SK-N-MC (cell line): ENCODE measurements at regions not wholly inside any gene's neighbourhood (a gene's known extent, or its start where the extent isn't known, plus 50 kb on each side); places are given as distances from the start of the nearest gene placed in this dataset.

ENCODE experiments used
- DNase-seq: peaks from one replicate; pipeline ENCODE4 v3.0.0-alpha.2; 2011; ENCODE audit warnings: low read depth, low spot score
- H3K27ac ChIP-seq: fragments of 200-600 bp; sonication (generic); 2 replicates; pipeline ENCODE4 v1.5.1; 2016; ENCODE audit warnings: mixed run types
- H3K36me3 ChIP-seq: fragments of 200-600 bp; sonication (generic); 2 replicates; pipeline ENCODE4 v1.6.1; 2017; ENCODE audit warnings: antibody characterized with exemption, low read length, mixed read lengths; ENCODE audit not compliant: insufficient read depth
- H3K4me3 ChIP-seq: fragments of 200-600 bp; sonication (generic); 2 replicates; pipeline ENCODE4 v1.5.1; 2016
- H3K9ac ChIP-seq: fragments of 200-600 bp; sonication (generic); 2 replicates; pipeline ENCODE4 v1.8.0; 2017; ENCODE audit warnings: mixed run types, mixed read lengths; ENCODE audit not compliant: insufficient read length
- H3K9me3 ChIP-seq: fragments of 200-600 bp; sonication (generic); 2 replicates; pipeline ENCODE4 v1.6.1; 2017; ENCODE audit warnings: low read depth, mild to moderate bottlenecking, antibody characterized with exemption, low read length, moderate library complexity, mixed read lengths
- EZH2 ChIP-seq: fragments of 200-600 bp; sonication (generic); IDR thresholded peaks from one replicate; pipeline ENCODE4 v1.6.1; 2017; ENCODE audit warnings: antibody characterized with exemption
- FOXP2 ChIP-seq: optimal IDR thresholded peaks from 2 replicates; pipeline ENCODE3; 2011; ENCODE audit warnings: mild to moderate bottlenecking, moderate library complexity; ENCODE audit not compliant: insufficient read depth; ENCODE audit errors: extremely low read length, control extremely low read depth
- POLR2AphosphoS5 ChIP-seq: IDR thresholded peaks from 2 replicates; pipeline ENCODE4 v1.6.1; 2012; ENCODE audit warnings: mild to moderate bottlenecking, low read depth, low read length, borderline replicate concordance

DNA sequence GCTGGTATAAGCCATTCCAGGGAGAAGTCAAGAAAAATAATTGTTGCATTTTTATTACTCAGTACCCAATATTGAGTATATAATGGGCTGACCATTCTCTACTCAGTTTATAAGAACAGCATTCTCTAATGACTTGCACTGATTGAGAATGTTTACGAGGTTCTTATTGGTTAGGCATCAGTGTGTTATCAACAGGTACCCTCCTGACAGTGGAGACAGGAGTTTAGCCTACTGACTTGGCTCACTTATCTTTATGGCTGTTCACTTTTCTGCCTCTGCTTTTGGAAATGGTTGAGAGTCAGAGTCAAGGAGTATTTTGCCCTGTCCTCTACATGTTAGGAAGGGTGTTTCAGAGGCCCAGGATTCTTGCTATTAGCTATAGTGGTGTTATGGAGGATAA is 228.0 kb upstream of the RGS6 start:
- TF ChIP-seq POLR2AphosphoS5 (no peak), FOXP2 (no peak), EZH2 (no peak)
- no peak for DNase-seq
- no peak overlapping the region for H3K27ac ChIP-seq
- H3K4me3 ChIP-seq, result no peak overlapping the region
- peaks cover 79% of the 10 kb centered on the region for H3K36me3 ChIP-seq
- no peaks in the 10 kb centered on the region for H3K9me3 ChIP-seq
- no peak overlapping the region for H3K9ac ChIP-seq

DNA sequence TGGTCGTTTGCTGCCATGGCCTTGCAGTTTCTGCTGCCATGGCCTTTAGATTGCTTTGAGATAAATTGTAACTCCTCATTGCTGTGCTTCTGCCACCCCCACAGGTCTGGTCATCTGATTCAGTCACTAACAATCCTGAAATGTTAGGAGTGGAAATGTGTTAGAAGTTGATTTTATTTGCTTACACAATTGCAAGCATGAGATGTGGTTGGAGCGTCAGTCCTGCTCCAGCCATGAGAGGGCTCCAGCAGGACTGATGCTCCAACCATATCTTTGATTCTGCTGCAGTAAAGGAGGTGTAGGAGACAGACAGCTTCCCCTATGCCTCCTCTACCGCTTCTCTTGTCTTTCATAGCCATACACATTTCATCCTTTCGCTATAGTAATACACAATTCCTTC is 226.8 kb upstream of the RGS6 start:
- DNase-seq, result no peak
- H3K27ac ChIP-seq, result no peak overlapping the region
- peaks cover 83% of the 10 kb centered on the region for H3K36me3 ChIP-seq
- H3K9ac ChIP-seq, result no peak overlapping the region
- H3K9me3 ChIP-seq, result no peaks in the 10 kb centered on the region
- H3K4me3 ChIP-seq, result no peak overlapping the region
- TF ChIP-seq FOXP2 (no peak), POLR2AphosphoS5 (no peak), EZH2 (no peak)

DNA sequence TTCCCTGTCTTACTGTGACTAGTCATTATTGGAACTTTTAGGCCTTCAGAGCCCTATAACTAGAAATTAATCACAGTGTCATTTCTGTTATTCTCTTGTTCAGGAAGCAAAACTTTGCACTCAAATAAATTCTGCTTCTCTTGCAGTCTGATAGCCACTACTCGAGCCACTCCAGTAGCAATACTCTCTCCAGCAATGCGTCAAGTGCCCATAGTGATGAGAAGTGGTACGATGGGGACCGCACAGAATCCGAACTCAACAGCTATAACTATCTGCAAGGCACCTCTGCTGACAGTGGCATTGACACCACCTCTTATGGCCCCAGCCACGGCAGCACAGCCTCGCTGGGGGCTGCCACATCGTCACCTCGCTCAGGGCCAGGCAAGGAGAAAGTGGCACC is 223.2 kb upstream of the RGS6 start:
- no peak overlapping the region for H3K9ac ChIP-seq
- no peak for TF ChIP-seq EZH2
- no peak for TF ChIP-seq POLR2AphosphoS5
- no peak for TF ChIP-seq FOXP2
- no peak overlapping the region for H3K27ac ChIP-seq
- no peak overlapping the region for H3K4me3 ChIP-seq
- H3K36me3 ChIP-seq, result peaks cover 57% of the 10 kb centered on the region
- no peak for DNase-seq
- no peaks in the 10 kb centered on the region for H3K9me3 ChIP-seq

DNA sequence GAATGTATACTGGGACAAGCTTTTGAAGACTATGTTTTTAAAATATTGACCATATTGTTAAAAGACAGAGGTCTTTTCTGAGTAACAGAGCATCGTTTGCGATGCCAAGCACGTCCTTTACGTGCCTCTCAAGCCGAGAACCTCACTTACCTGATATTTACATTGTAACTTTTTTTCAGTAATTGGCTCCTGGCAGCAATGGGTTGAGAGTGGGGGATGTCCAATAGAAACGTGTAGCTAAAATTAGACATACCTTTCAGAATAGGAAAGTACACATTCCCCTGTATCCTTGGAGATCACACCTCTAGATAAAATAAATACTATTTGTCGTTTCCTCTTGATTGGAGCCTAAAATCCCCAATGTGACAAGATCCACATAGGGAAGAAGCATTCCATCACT is 222.2 kb upstream of the RGS6 start:
- H3K36me3 ChIP-seq, result peaks cover 48% of the 10 kb centered on the region
- no peak for TF ChIP-seq EZH2
- no peak for TF ChIP-seq POLR2AphosphoS5
- no peak for TF ChIP-seq FOXP2
- DNase-seq, result no peak
- H3K9ac ChIP-seq, result no peak overlapping the region
- H3K27ac ChIP-seq, result peak overlapping the region; percentile 96; the same call in 1 of the 2 replicates
- no peak overlapping the region for H3K4me3 ChIP-seq
- no peaks in the 10 kb centered on the region for H3K9me3 ChIP-seq

DNA sequence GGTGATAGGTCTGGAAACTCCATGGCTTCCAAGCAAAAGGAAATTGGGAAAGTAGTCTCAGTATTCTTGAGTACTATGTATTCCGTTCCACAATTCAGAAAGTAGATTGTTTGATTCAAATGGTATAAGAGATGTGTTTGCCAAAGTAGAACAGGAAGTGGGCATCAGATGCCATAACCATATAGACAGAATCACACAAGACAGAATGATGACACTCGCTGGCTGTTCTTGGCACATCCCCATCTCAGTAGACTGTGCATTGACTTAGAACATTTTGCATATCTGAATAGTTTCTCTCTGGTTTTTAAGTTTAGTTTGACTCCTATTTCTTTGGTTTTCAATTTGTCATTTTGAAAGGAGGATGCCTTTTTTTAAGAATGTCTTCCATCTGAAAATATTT is 221.1 kb upstream of the RGS6 start:
- no peak for DNase-seq
- Histone ChIP-seq H3K4me3 (peak overlapping the region; percentile 45), H3K9me3 (no peaks in the 10 kb centered on the region), H3K27ac (peak overlapping the region; percentile 96), H3K36me3 (peaks cover 37% of the 10 kb centered on the region), H3K9ac (no peak overlapping the region)
- TF ChIP-seq EZH2 (no peak), FOXP2 (no peak), POLR2AphosphoS5 (no peak)

DNA sequence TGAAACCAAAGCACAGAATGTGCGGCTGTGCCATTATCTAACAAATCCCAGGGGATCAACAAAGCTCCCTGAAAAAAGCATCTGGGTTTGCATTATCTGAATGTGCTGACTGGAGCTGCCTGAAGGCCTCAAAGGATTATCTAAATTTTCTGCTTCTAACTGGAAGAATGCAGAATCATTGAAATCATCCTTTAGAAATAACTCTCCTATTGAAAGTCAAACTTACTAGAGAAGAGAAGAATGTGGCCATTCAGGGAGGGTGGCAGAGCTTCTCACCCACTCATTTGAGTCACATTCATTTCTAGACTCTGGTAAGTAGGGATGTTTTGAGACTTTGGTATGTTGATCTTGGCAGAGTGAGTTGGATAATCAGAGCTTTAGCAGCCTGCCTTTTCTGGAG is 220.6 kb upstream of the RGS6 start:
- Histone ChIP-seq H3K9me3 (no peaks in the 10 kb centered on the region), H3K27ac (peak overlapping the region; percentile 96), H3K9ac (peak overlapping the region; percentile 43), H3K4me3 (peak overlapping the region; percentile 45), H3K36me3 (peaks cover 34% of the 10 kb centered on the region)
- peak; percentile 90 for DNase-seq
- TF ChIP-seq POLR2AphosphoS5 (peak; percentile 60; the same call in 1 of the 2 replicates), EZH2 (no peak), FOXP2 (peak; percentile 13)

DNA sequence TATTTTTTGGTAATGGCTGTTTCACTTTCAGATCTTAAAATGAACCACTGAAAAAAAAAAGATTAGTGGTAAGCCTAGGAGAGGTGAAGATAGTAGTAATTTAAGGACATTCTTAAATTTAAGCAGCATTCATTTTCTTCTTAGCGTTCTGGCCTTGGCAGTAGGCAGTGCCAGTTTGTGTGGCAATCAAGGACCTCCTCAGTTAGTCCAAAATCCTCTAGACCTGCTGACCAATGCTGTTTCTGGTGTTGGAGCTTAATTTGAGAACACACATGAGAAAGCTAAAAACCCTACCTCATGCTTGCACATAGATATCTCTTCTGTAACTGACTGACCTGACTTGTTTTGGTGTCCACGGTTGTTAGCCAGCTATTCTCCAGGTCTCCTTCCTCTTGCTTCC is 219.8 kb upstream of the RGS6 start:
- Histone ChIP-seq H3K36me3 (peaks cover 29% of the 10 kb centered on the region), H3K27ac (peak overlapping the region; percentile 96), H3K9ac (peak overlapping the region; percentile 43), H3K9me3 (no peaks in the 10 kb centered on the region), H3K4me3 (peak overlapping the region; percentile 45)
- DNase-seq, result no peak
- no peak for TF ChIP-seq FOXP2
- no peak for TF ChIP-seq POLR2AphosphoS5
- TF ChIP-seq EZH2, result no peak

DNA sequence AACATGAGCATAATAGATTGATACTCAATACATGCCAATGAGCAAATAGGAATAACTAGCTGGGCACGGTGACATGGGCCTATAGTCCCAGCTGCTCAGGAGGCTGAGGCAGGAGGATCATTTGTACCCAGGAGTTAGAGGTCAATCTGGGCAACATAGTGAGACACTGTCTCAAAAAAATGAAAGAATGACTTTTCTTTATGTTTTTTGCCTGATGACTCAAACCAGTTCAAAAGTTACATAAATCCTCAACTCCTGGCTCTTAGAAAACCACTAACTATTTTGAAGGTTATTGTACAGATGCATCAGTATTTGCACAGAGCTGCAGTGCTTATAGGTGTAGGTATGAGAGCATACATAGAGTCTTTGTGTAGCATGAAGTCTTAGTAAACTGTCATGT is 219.2 kb upstream of the RGS6 start:
- H3K4me3 ChIP-seq, result no peak overlapping the region
- H3K9ac ChIP-seq, result no peak overlapping the region
- H3K9me3 ChIP-seq, result no peaks in the 10 kb centered on the region
- no peak for DNase-seq
- H3K36me3 ChIP-seq, result peaks cover 27% of the 10 kb centered on the region
- no peak for TF ChIP-seq FOXP2
- no peak for TF ChIP-seq EZH2
- no peak overlapping the region for H3K27ac ChIP-seq

DNA sequence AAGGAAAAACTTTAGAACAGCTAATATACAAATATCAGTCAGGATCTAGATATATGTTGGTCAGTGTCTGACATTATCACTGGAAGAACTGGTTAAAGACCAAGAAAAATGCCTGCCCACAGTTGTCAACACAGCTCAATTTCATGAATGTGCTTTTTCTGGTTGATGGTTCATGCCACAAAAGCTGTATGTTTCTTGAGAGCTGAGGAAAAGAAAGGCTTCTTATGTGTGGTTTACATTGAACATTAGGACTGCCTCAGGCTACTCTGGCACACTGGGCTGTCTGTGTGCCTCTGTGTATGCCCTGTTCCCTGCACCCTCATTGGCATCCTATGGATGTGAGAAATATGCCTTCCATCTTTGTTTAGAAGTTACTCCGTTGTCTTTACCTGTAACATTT is 218.8 kb upstream of the RGS6 start:
- DNase-seq, result no peak
- H3K27ac ChIP-seq, result no peak overlapping the region
- peaks cover 29% of the 10 kb centered on the region for H3K36me3 ChIP-seq
- no peaks in the 10 kb centered on the region for H3K9me3 ChIP-seq
- no peak for TF ChIP-seq FOXP2
- TF ChIP-seq EZH2, result no peak
- no peak for TF ChIP-seq POLR2AphosphoS5
- no peak overlapping the region for H3K4me3 ChIP-seq
- no peak overlapping the region for H3K9ac ChIP-seq
